ENCODE measurements at regions not wholly inside any gene's neighbourhood (a gene's known extent, or its start where the extent isn't known, plus 50 kb on each side); places are given as distances from the start of the nearest gene placed in this dataset.

GRCh38 chrX:118215346-118215745 lies 98.7 kb upstream of the KLHL13 start:
- Histone ChIP-seq H3K56ac (ENCODE audit: low read length) (no peak overlapping the region), H3K18ac (ENCODE audit: low read length) (no peak overlapping the region)

GRCh38 chrX:118216087-118216486 lies 99.5 kb upstream of the KLHL13 start:
- Histone ChIP-seq H3K23ac (ENCODE audit: low read length) (no peak overlapping the region), H3K27ac (ENCODE audit: low read depth, low read length) (no peak overlapping the region), H3K18ac (ENCODE audit: low read length) (no peak overlapping the region), H3K79me2 (ENCODE audit: control insufficient read depth, insufficient read depth, low read length) (no peaks in the 10 kb centered on the region), H2AK5ac (ENCODE audit: low read length) (no peak overlapping the region), H3K4ac (ENCODE audit: low read depth, low read length) (no peak overlapping the region), H4K8ac (ENCODE audit: low read depth, low read length) (no peak overlapping the region), H2BK5ac (ENCODE audit: low read length) (no peak overlapping the region), H3K4me2 (ENCODE audit: low read length) (no peak overlapping the region), H2BK120ac (ENCODE audit: low read depth, low read length) (no peak overlapping the region), H3K56ac (ENCODE audit: low read length) (no peak overlapping the region), H3K27me3 (ENCODE audit: insufficient read depth, low read length, poor library complexity) (no peaks in the 10 kb centered on the region), H2BK15ac (replicated peaks; ENCODE audit: low read depth) (no peak overlapping the region), H3K9ac (ENCODE audit: low read length) (no peak overlapping the region), H3K79me1 (ENCODE audit: low read length) (no peaks in the 10 kb centered on the region), H3K4me1 (ENCODE audit: control insufficient read depth, low read depth, low read length) (no peaks in the 10 kb centered on the region), H3K4me3 (ENCODE audit: low read length) (no peak overlapping the region), H3K36me3 (ENCODE audit: control insufficient read depth, insufficient read depth, low read length) (no peaks in the 10 kb centered on the region), H4K5ac (ENCODE audit: low read length) (no peak overlapping the region)
- no CpG with 5 or more reads among the region's 3 CpGs for WGBS (ENCODE audit: extremely low coverage, insufficient coverage, low lambda C conversion rate)
- no peak for DNase-seq

More at GRCh38 chrX:118215346-118215745, 98.7 kb upstream of the KLHL13 start:
- H4K5ac ChIP-seq (ENCODE audit: low read length) = no peak overlapping the region
- H3K79me2 ChIP-seq (ENCODE audit: control insufficient read depth, insufficient read depth, low read length) = no peaks in the 10 kb centered on the region
- H3K79me1 ChIP-seq (ENCODE audit: low read length) = no peaks in the 10 kb centered on the region
- H3K4ac ChIP-seq (ENCODE audit: low read depth, low read length) = no peak overlapping the region
- H3K36me3 ChIP-seq (ENCODE audit: control insufficient read depth, insufficient read depth, low read length) = no peaks in the 10 kb centered on the region
- no peak overlapping the region for H2BK5ac ChIP-seq (ENCODE audit: low read length)
- H3K23ac ChIP-seq (ENCODE audit: low read length) = no peak overlapping the region
- no peak overlapping the region for H3K9ac ChIP-seq (ENCODE audit: low read length)
- H4K8ac ChIP-seq (ENCODE audit: low read depth, low read length) = no peak overlapping the region
- no peak overlapping the region for H2BK15ac ChIP-seq (replicated peaks; ENCODE audit: low read depth)
- H3K4me2 ChIP-seq (ENCODE audit: low read length) = no peak overlapping the region
- no peak for DNase-seq
- no peaks in the 10 kb centered on the region for H3K4me1 ChIP-seq (ENCODE audit: control insufficient read depth, low read depth, low read length)
- H2AK5ac ChIP-seq (ENCODE audit: low read length) = no peak overlapping the region
- no peak overlapping the region for H3K27ac ChIP-seq (ENCODE audit: low read depth, low read length)
- WGBS (ENCODE audit: extremely low coverage, insufficient coverage, low lambda C conversion rate) = no CpG with 5 or more reads among the region's 2 CpGs
- H3K27me3 ChIP-seq (ENCODE audit: insufficient read depth, low read length, poor library complexity) = no peaks in the 10 kb centered on the region
- no peak overlapping the region for H3K4me3 ChIP-seq (ENCODE audit: low read length)
- H2BK120ac ChIP-seq (ENCODE audit: low read depth, low read length) = no peak overlapping the region

GRCh38 chrX:118216509-118216908 lies 99.9 kb upstream of the KLHL13 start:
- Histone ChIP-seq H3K27me3 (ENCODE audit: insufficient read depth, low read length, poor library complexity) (no peaks in the 10 kb centered on the region), H2BK15ac (replicated peaks; ENCODE audit: low read depth) (no peak overlapping the region), H3K4me1 (ENCODE audit: control insufficient read depth, low read depth, low read length) (no peaks in the 10 kb centered on the region), H3K36me3 (ENCODE audit: control insufficient read depth, insufficient read depth, low read length) (no peaks in the 10 kb centered on the region), H3K79me1 (ENCODE audit: low read length) (no peaks in the 10 kb centered on the region), H3K4me3 (ENCODE audit: low read length) (no peak overlapping the region), H4K8ac (ENCODE audit: low read depth, low read length) (no peak overlapping the region), H2AK5ac (ENCODE audit: low read length) (no peak overlapping the region), H3K4me2 (ENCODE audit: low read length) (no peak overlapping the region), H3K27ac (ENCODE audit: low read depth, low read length) (no peak overlapping the region), H3K23ac (ENCODE audit: low read length) (no peak overlapping the region), H4K5ac (ENCODE audit: low read length) (no peak overlapping the region), H3K79me2 (ENCODE audit: control insufficient read depth, insufficient read depth, low read length) (no peaks in the 10 kb centered on the region), H3K4ac (ENCODE audit: low read depth, low read length) (no peak overlapping the region), H3K56ac (ENCODE audit: low read length) (no peak overlapping the region), H3K18ac (ENCODE audit: low read length) (no peak overlapping the region), H2BK120ac (ENCODE audit: low read depth, low read length) (no peak overlapping the region), H2BK5ac (ENCODE audit: low read length) (no peak overlapping the region), H3K9ac (ENCODE audit: low read length) (no peak overlapping the region)
- DNase-seq = no peak
- WGBS (ENCODE audit: extremely low coverage, insufficient coverage, low lambda C conversion rate) = no CpG with 5 or more reads among the region's 5 CpGs

- Histone ChIP-seq H3K4me2 (ENCODE audit: low read length) (no peak overlapping the region), H3K79me2 (ENCODE audit: control insufficient read depth, insufficient read depth, low read length) (no peaks in the 10 kb centered on the region), H3K27me3 (ENCODE audit: insufficient read depth, low read length, poor library complexity) (no peaks in the 10 kb centered on the region), H3K4me1 (ENCODE audit: control insufficient read depth, low read depth, low read length) (no peaks in the 10 kb centered on the region), H3K18ac (ENCODE audit: low read length) (no peak overlapping the region), H4K5ac (ENCODE audit: low read length) (no peak overlapping the region), H3K79me1 (ENCODE audit: low read length) (no peaks in the 10 kb centered on the region), H4K8ac (ENCODE audit: low read depth, low read length) (no peak overlapping the region), H3K27ac (ENCODE audit: low read depth, low read length) (no peak overlapping the region), H3K4me3 (ENCODE audit: low read length) (no peak overlapping the region), H2AK5ac (ENCODE audit: low read length) (no peak overlapping the region), H2BK5ac (ENCODE audit: low read length) (no peak overlapping the region), H3K36me3 (ENCODE audit: control insufficient read depth, insufficient read depth, low read length) (no peaks in the 10 kb centered on the region), H3K23ac (ENCODE audit: low read length) (no peak overlapping the region), H3K56ac (ENCODE audit: low read length) (no peak overlapping the region), H2BK15ac (replicated peaks; ENCODE audit: low read depth) (no peak overlapping the region), H3K9ac (ENCODE audit: low read length) (no peak overlapping the region), H3K4ac (ENCODE audit: low read depth, low read length) (no peak overlapping the region), H2BK120ac (ENCODE audit: low read depth, low read length) (no peak overlapping the region)
- no CpG with 5 or more reads among the region's 5 CpGs for WGBS (ENCODE audit: extremely low coverage, insufficient coverage, low lambda C conversion rate)
- no peak for DNase-seq
Observed at GRCh38 chrX:118218079-118218478, 101.5 kb upstream of the KLHL13 start.

- H3K4me2 ChIP-seq (ENCODE audit: low read length) = no peak overlapping the region
- no peaks in the 10 kb centered on the region for H3K79me2 ChIP-seq (ENCODE audit: control insufficient read depth, insufficient read depth, low read length)
- H2BK5ac ChIP-seq (ENCODE audit: low read length) = no peak overlapping the region
- no peak overlapping the region for H3K4me3 ChIP-seq (ENCODE audit: low read length)
- H3K27me3 ChIP-seq (ENCODE audit: insufficient read depth, low read length, poor library complexity) = no peaks in the 10 kb centered on the region
- H3K9ac ChIP-seq (ENCODE audit: low read length) = no peak overlapping the region
- H3K23ac ChIP-seq (ENCODE audit: low read length) = no peak overlapping the region
- H4K5ac ChIP-seq (ENCODE audit: low read length) = no peak overlapping the region
- no peak overlapping the region for H2BK15ac ChIP-seq (replicated peaks; ENCODE audit: low read depth)
- WGBS (ENCODE audit: extremely low coverage, insufficient coverage, low lambda C conversion rate) = no CpG with 5 or more reads among the region's 5 CpGs
- H3K36me3 ChIP-seq (ENCODE audit: control insufficient read depth, insufficient read depth, low read length) = no peaks in the 10 kb centered on the region
- H2AK5ac ChIP-seq (ENCODE audit: low read length) = no peak overlapping the region
- no peak overlapping the region for H3K4ac ChIP-seq (ENCODE audit: low read depth, low read length)
- H3K79me1 ChIP-seq (ENCODE audit: low read length) = no peaks in the 10 kb centered on the region
- DNase-seq = no peak
- no peak overlapping the region for H3K18ac ChIP-seq (ENCODE audit: low read length)
- no peak overlapping the region for H3K56ac ChIP-seq (ENCODE audit: low read length)
- H4K8ac ChIP-seq (ENCODE audit: low read depth, low read length) = no peak overlapping the region
- H3K27ac ChIP-seq (ENCODE audit: low read depth, low read length) = no peak overlapping the region
- no peaks in the 10 kb centered on the region for H3K4me1 ChIP-seq (ENCODE audit: control insufficient read depth, low read depth, low read length)
- no peak overlapping the region for H2BK120ac ChIP-seq (ENCODE audit: low read depth, low read length)
Observed at GRCh38 chrX:118218940-118219339, 102.3 kb upstream of the KLHL13 start.

GRCh38 chrX:118219866-118220265 lies 103.3 kb upstream of the KLHL13 start:
- no peak overlapping the region for H2AK5ac ChIP-seq (ENCODE audit: low read length)
- no peaks in the 10 kb centered on the region for H3K36me3 ChIP-seq (ENCODE audit: control insufficient read depth, insufficient read depth, low read length)
- H3K18ac ChIP-seq (ENCODE audit: low read length) = no peak overlapping the region
- H3K79me2 ChIP-seq (ENCODE audit: control insufficient read depth, insufficient read depth, low read length) = no peaks in the 10 kb centered on the region
- H3K4me3 ChIP-seq (ENCODE audit: low read length) = no peak overlapping the region
- no peaks in the 10 kb centered on the region for H3K4me1 ChIP-seq (ENCODE audit: control insufficient read depth, low read depth, low read length)
- no peak overlapping the region for H2BK15ac ChIP-seq (replicated peaks; ENCODE audit: low read depth)
- WGBS (ENCODE audit: extremely low coverage, insufficient coverage, low lambda C conversion rate) = no CpG with 5 or more reads among the region's 1 CpG
- no peak overlapping the region for H2BK5ac ChIP-seq (ENCODE audit: low read length)
- DNase-seq = no peak
- H3K23ac ChIP-seq (ENCODE audit: low read length) = no peak overlapping the region
- H3K27me3 ChIP-seq (ENCODE audit: insufficient read depth, low read length, poor library complexity) = no peaks in the 10 kb centered on the region
- H3K4me2 ChIP-seq (ENCODE audit: low read length) = no peak overlapping the region
- no peak overlapping the region for H2BK120ac ChIP-seq (ENCODE audit: low read depth, low read length)
- H3K56ac ChIP-seq (ENCODE audit: low read length) = no peak overlapping the region
- H3K27ac ChIP-seq (ENCODE audit: low read depth, low read length) = no peak overlapping the region
- no peak overlapping the region for H4K8ac ChIP-seq (ENCODE audit: low read depth, low read length)
- no peak overlapping the region for H3K9ac ChIP-seq (ENCODE audit: low read length)
- H3K79me1 ChIP-seq (ENCODE audit: low read length) = no peaks in the 10 kb centered on the region
- no peak overlapping the region for H4K5ac ChIP-seq (ENCODE audit: low read length)
- H3K4ac ChIP-seq (ENCODE audit: low read depth, low read length) = no peak overlapping the region

All from mesendoderm (in vitro differentiated cells).